GM12878 (cell line): ENCODE measurements at regions not wholly inside any gene's neighbourhood (a gene's known extent, or its start where the extent isn't known, plus 50 kb on each side); places are given as distances from the start of the nearest gene placed in this dataset.

ENCODE experiments used
- EP300 ChIP-seq, 2 experiments: fragments of 150-350 bp in 1 of 2; IDR thresholded peaks; 2 replicates each; pipeline ENCODE4 v1.6.1; 2011 to 2012; ENCODE audit warnings: low read depth in 2 of 2, low read length in 2 of 2, borderline replicate concordance in 1 of 2, improper control_type of control experiment in 1 of 2, inconsistent platforms in 1 of 2; ENCODE audit not compliant: control insufficient read depth in 1 of 2
- EZH2 ChIP-seq: IDR thresholded peaks from 2 replicates; pipeline ENCODE4 v1.6.1; 2012; ENCODE audit warnings: low read depth, mild to moderate bottlenecking, control low read depth, inconsistent platforms, low read length, borderline replicate concordance; ENCODE audit not compliant: control insufficient read depth
- KLF5 ChIP-seq: fragments of 450-650 bp; IDR thresholded peaks from 2 replicates; pipeline ENCODE4 v1.6.1; 2014; ENCODE audit warnings: mild to moderate bottlenecking; ENCODE audit not compliant: partially characterized antibody
- MYC ChIP-seq: IDR thresholded peaks from 2 replicates; pipeline ENCODE4 v1.6.1; 2011; ENCODE audit warnings: mild to moderate bottlenecking, low read length, moderate library complexity, inconsistent platforms; ENCODE audit not compliant: insufficient read depth, insufficient replicate concordance, insufficient read length, severe bottlenecking
- POLR2A ChIP-seq: IDR thresholded peaks from 2 replicates; pipeline ENCODE4 v1.6.1; 2011; ENCODE audit warnings: low read depth, mild to moderate bottlenecking, low read length
- SIN3A ChIP-seq: IDR thresholded peaks from 2 replicates; pipeline ENCODE4 v1.6.1; 2012; ENCODE audit warnings: low read depth, low read length, improper control_type of control experiment
- SMAD1 ChIP-seq: fragments of 450-650 bp; IDR thresholded peaks from 2 replicates; pipeline ENCODE4 v1.6.1; 2018; ENCODE audit warnings: mild to moderate bottlenecking, low read depth; ENCODE audit not compliant: partially characterized antibody
- SUZ12 ChIP-seq: fragments of 200-600 bp; sonication (generic); IDR thresholded peaks from one replicate; pipeline ENCODE4 v1.6.1; 2018; ENCODE audit warnings: antibody characterized with exemption, mild to moderate bottlenecking; ENCODE audit not compliant: unreplicated experiment
- ZNF24 ChIP-seq: fragments of 450-650 bp; IDR thresholded peaks from 2 replicates; pipeline ENCODE4 v1.6.1; 2017; ENCODE audit warnings: antibody characterized with exemption, mild to moderate bottlenecking
- ZSCAN29 ChIP-seq: fragments of 450-650 bp; IDR thresholded peaks from 2 replicates; pipeline ENCODE4 v1.6.1; 2017; ENCODE audit warnings: mild to moderate bottlenecking, moderate library complexity
- TF ChIP-seq, protein P1 (sequence below), 3 experiments: IDR thresholded peaks in 2 of 3; conservative IDR thresholded peaks in 1 of 3; 2 replicates each; pipeline ENCODE4 v1.5.1; 2011; ENCODE audit warnings: low read depth in 3 of 3, low read length in 3 of 3, mild to moderate bottlenecking in 3 of 3, control low read depth in 2 of 3, moderate library complexity in 2 of 3, inconsistent platforms in 1 of 3, mixed read lengths in 1 of 3; ENCODE audit not compliant: control insufficient read depth in 2 of 3, insufficient read depth in 1 of 3; ENCODE audit errors: extremely low read depth in 1 of 3
- TF ChIP-seq, protein P2 (sequence below): IDR thresholded peaks from 2 replicates; pipeline ENCODE4 v1.6.1; 2011; ENCODE audit warnings: low read depth, low read length, improper control_type of control experiment, borderline replicate concordance

DNA sequence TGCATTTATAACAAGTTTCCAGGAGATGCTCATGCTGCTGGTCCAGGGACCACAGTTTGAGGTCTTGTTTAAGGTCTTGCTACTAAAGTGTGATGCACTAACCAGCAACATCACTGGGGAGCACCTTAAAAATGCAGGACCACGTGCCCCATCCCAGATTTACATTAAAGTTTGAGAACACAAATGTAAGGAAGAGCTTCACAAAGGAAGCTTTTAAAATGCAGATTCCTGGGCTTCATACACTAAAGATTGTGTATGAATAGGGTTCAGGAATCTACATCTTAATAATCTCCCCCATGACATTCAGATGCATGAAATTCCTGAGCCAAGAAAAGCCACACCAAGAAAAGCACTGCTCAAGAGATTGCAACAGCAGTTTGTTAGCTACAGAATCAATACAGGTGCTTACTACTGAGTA, 235.3 kb upstream of the TANK start:
- TF ChIP-seq MYC (no peak), SMAD1 (no peak), ZNF24 (no peak), KLF5 (no peak), SUZ12 (no peak), SIN3A (no peak), EZH2 (no peak), EP300 (IDR thresholded peaks at IDR 0.05; ENCODE audit: borderline replicate concordance in 1 of 2, control insufficient read depth in 1 of 2, low read depth in 2 of 2, low read length in 2 of 2) (no peak), POLR2A (no peak), ZSCAN29 (no peak)
- TF ChIP-seq, protein P1, sequence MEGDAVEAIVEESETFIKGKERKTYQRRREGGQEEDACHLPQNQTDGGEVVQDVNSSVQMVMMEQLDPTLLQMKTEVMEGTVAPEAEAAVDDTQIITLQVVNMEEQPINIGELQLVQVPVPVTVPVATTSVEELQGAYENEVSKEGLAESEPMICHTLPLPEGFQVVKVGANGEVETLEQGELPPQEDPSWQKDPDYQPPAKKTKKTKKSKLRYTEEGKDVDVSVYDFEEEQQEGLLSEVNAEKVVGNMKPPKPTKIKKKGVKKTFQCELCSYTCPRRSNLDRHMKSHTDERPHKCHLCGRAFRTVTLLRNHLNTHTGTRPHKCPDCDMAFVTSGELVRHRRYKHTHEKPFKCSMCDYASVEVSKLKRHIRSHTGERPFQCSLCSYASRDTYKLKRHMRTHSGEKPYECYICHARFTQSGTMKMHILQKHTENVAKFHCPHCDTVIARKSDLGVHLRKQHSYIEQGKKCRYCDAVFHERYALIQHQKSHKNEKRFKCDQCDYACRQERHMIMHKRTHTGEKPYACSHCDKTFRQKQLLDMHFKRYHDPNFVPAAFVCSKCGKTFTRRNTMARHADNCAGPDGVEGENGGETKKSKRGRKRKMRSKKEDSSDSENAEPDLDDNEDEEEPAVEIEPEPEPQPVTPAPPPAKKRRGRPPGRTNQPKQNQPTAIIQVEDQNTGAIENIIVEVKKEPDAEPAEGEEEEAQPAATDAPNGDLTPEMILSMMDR (IDR thresholded peaks at IDR 0.05 in 2 of 3, conservative IDR thresholded peaks at IDR 0.05 in 1 of 3; ENCODE audit: control insufficient read depth in 2 of 3, extremely low read depth in 1 of 3, insufficient read depth in 1 of 3, low read depth in 3 of 3, low read length in 3 of 3): no peak
- TF ChIP-seq, protein P2, sequence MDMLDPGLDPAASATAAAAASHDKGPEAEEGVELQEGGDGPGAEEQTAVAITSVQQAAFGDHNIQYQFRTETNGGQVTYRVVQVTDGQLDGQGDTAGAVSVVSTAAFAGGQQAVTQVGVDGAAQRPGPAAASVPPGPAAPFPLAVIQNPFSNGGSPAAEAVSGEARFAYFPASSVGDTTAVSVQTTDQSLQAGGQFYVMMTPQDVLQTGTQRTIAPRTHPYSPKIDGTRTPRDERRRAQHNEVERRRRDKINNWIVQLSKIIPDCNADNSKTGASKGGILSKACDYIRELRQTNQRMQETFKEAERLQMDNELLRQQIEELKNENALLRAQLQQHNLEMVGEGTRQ: no peak
